ENCODE measurements at regions not wholly inside any gene's neighbourhood (a gene's known extent, or its start where the extent isn't known, plus 50 kb on each side); places are given as distances from the start of the nearest gene placed in this dataset.

GRCh38 chr4:36624030-36624429 lies 342.6 kb downstream of the DTHD1 start:
- H3K27ac ChIP-seq (ENCODE audit: low read depth in 1 of 3, low read length in 2 of 3) = no peak overlapping the region
- no peaks in the 10 kb centered on the region for H3K4me1 ChIP-seq (ENCODE audit: control insufficient read depth in 3 of 3, insufficient read depth in 2 of 3, low read depth in 1 of 3, low read length in 2 of 3)
- H3K27me3 ChIP-seq (ENCODE audit: control insufficient read depth in 3 of 3, insufficient read depth in 3 of 3, low read length in 3 of 3) = no peaks in the 10 kb centered on the region
- H3K4me3 ChIP-seq (ENCODE audit: low read depth in 1 of 3, low read length in 3 of 3) = no peak overlapping the region
- no peak for DNase-seq
- FAIRE-seq = no peak
- H3K9me3 ChIP-seq (ENCODE audit: control insufficient read depth in 2 of 2, insufficient read depth in 1 of 2, low read depth in 1 of 2, low read length in 1 of 2) = no peaks in the 10 kb centered on the region
- H3K36me3 ChIP-seq (ENCODE audit: control insufficient read depth in 3 of 3, insufficient read depth in 2 of 3, low read depth in 1 of 3, low read length in 3 of 3) = no peaks in the 10 kb centered on the region

- Histone ChIP-seq H3K4me1 (ENCODE audit: control insufficient read depth in 3 of 3, insufficient read depth in 2 of 3, low read depth in 1 of 3, low read length in 2 of 3) (no peaks in the 10 kb centered on the region), H3K27ac (ENCODE audit: low read depth in 1 of 3, low read length in 2 of 3) (no peak overlapping the region), H3K9me3 (ENCODE audit: control insufficient read depth in 2 of 2, insufficient read depth in 1 of 2, low read depth in 1 of 2, low read length in 1 of 2) (no peaks in the 10 kb centered on the region), H3K4me3 (ENCODE audit: low read depth in 1 of 3, low read length in 3 of 3) (no peak overlapping the region), H3K27me3 (ENCODE audit: control insufficient read depth in 3 of 3, insufficient read depth in 3 of 3, low read length in 3 of 3) (no peaks in the 10 kb centered on the region), H3K36me3 (ENCODE audit: control insufficient read depth in 3 of 3, insufficient read depth in 2 of 3, low read depth in 1 of 3, low read length in 3 of 3) (no peaks in the 10 kb centered on the region)
- no peak for DNase-seq
- WGBS, 3 donors = 35 to 47% (median 43%) methylated on average over 3 of the region's 3 CpGs
- FAIRE-seq = no peak
These were observed 356.9 kb downstream of the DTHD1 start for GRCh38 chr4:36638273-36638811.

- 70 to 87% (median 83%) methylated on average over 2 of the region's 2 CpGs for WGBS, 3 donors
- Histone ChIP-seq H3K27ac (ENCODE audit: low read depth in 1 of 3, low read length in 2 of 3) (no peak overlapping the region), H3K4me3 (ENCODE audit: low read depth in 1 of 3, low read length in 3 of 3) (no peak overlapping the region), H3K4me1 (ENCODE audit: control insufficient read depth in 3 of 3, insufficient read depth in 2 of 3, low read depth in 1 of 3, low read length in 2 of 3) (no peaks in the 10 kb centered on the region), H3K36me3 (ENCODE audit: control insufficient read depth in 3 of 3, insufficient read depth in 2 of 3, low read depth in 1 of 3, low read length in 3 of 3) (no peaks in the 10 kb centered on the region), H3K9me3 (ENCODE audit: control insufficient read depth in 2 of 2, insufficient read depth in 1 of 2, low read depth in 1 of 2, low read length in 1 of 2) (no peaks in the 10 kb centered on the region), H3K27me3 (ENCODE audit: control insufficient read depth in 3 of 3, insufficient read depth in 3 of 3, low read length in 3 of 3) (no peaks in the 10 kb centered on the region)
- no peak for DNase-seq
- no peak for FAIRE-seq
These were observed 359.5 kb downstream of the DTHD1 start for GRCh38 chr4:36640876-36641275.

GRCh38 chr4:36651253-36651652 lies 369.8 kb downstream of the DTHD1 start:
- FAIRE-seq (no peak), DNase-seq (no peak)
- H3K27ac ChIP-seq (ENCODE audit: low read depth in 1 of 3, low read length in 2 of 3) = no peak overlapping the region
- 60 to 76% (median 69%) methylated on average over 3 of the region's 3 CpGs for WGBS, 3 donors
- H3K4me3 ChIP-seq (ENCODE audit: low read depth in 1 of 3, low read length in 3 of 3) = no peak overlapping the region
- no peaks in the 10 kb centered on the region for H3K36me3 ChIP-seq (ENCODE audit: control insufficient read depth in 3 of 3, insufficient read depth in 2 of 3, low read depth in 1 of 3, low read length in 3 of 3)
- H3K4me1 ChIP-seq (ENCODE audit: control insufficient read depth in 3 of 3, insufficient read depth in 2 of 3, low read depth in 1 of 3, low read length in 2 of 3) = no peaks in the 10 kb centered on the region
- no peaks in the 10 kb centered on the region for H3K27me3 ChIP-seq (ENCODE audit: control insufficient read depth in 3 of 3, insufficient read depth in 3 of 3, low read length in 3 of 3)
- H3K9me3 ChIP-seq (ENCODE audit: control insufficient read depth in 2 of 2, insufficient read depth in 1 of 2, low read depth in 1 of 2, low read length in 1 of 2) = no peaks in the 10 kb centered on the region

GRCh38 chr4:36652857-36653256 lies 371.4 kb downstream of the DTHD1 start:
- Histone ChIP-seq H3K36me3 (ENCODE audit: control insufficient read depth in 3 of 3, insufficient read depth in 2 of 3, low read depth in 1 of 3, low read length in 3 of 3) (no peaks in the 10 kb centered on the region), H3K27me3 (ENCODE audit: control insufficient read depth in 3 of 3, insufficient read depth in 3 of 3, low read length in 3 of 3) (no peaks in the 10 kb centered on the region), H3K4me3 (ENCODE audit: low read depth in 1 of 3, low read length in 3 of 3) (no peak overlapping the region), H3K4me1 (ENCODE audit: control insufficient read depth in 3 of 3, insufficient read depth in 2 of 3, low read depth in 1 of 3, low read length in 2 of 3) (no peaks in the 10 kb centered on the region), H3K9me3 (ENCODE audit: control insufficient read depth in 2 of 2, insufficient read depth in 1 of 2, low read depth in 1 of 2, low read length in 1 of 2) (no peaks in the 10 kb centered on the region), H3K27ac (ENCODE audit: low read depth in 1 of 3, low read length in 2 of 3) (no peak overlapping the region)
- 89 to 98% (median 94%) methylated on average over 1 of the region's 1 CpG for WGBS, 3 donors
- FAIRE-seq (no peak), DNase-seq (no peak)

GRCh38 chr4:36665985-36666527 lies 384.6 kb downstream of the DTHD1 start:
- DNase-seq (no peak), FAIRE-seq (no peak)
- Histone ChIP-seq H3K27ac (ENCODE audit: low read depth in 1 of 3, low read length in 2 of 3) (no peak overlapping the region), H3K9me3 (ENCODE audit: control insufficient read depth in 2 of 2, insufficient read depth in 1 of 2, low read depth in 1 of 2, low read length in 1 of 2) (no peaks in the 10 kb centered on the region), H3K4me3 (ENCODE audit: low read depth in 1 of 3, low read length in 3 of 3) (no peak overlapping the region), H3K36me3 (ENCODE audit: control insufficient read depth in 3 of 3, insufficient read depth in 2 of 3, low read depth in 1 of 3, low read length in 3 of 3) (no peaks in the 10 kb centered on the region), H3K27me3 (ENCODE audit: control insufficient read depth in 3 of 3, insufficient read depth in 3 of 3, low read length in 3 of 3) (no peaks in the 10 kb centered on the region), H3K4me1 (ENCODE audit: control insufficient read depth in 3 of 3, insufficient read depth in 2 of 3, low read depth in 1 of 3, low read length in 2 of 3) (no peaks in the 10 kb centered on the region)
- 64 to 72% (median 69%) methylated on average over 3 of the region's 3 CpGs for WGBS, 3 donors

DNA sequence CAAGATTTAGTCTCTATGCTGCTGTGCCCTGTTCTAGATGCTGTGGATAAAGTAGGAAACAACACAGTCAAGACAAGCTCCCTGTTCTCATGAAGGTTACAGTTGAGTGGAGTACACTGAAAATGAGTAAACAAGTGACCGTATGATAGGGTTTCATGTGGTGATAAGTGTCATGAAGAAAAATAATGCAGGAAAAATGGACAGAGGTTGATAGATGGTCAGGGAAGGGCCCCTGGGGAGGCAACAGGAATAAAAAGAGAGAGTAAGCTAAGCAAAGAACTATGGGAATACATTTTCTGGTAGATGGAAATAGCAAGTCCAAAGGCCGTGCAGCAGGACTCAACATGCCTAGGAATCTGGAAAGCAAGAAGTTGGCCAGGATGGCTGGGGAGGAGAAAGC lies 394.0 kb downstream of the DTHD1 start:
- Histone ChIP-seq H3K9me3 (ENCODE audit: control insufficient read depth in 2 of 2, insufficient read depth in 1 of 2, low read depth in 1 of 2, low read length in 1 of 2) (no peaks in the 10 kb centered on the region), H3K4me3 (ENCODE audit: low read depth in 1 of 3, low read length in 3 of 3) (no peak overlapping the region), H3K27me3 (ENCODE audit: control insufficient read depth in 3 of 3, insufficient read depth in 3 of 3, low read length in 3 of 3) (no peaks in the 10 kb centered on the region), H3K27ac (ENCODE audit: low read depth in 1 of 3, low read length in 2 of 3) (no peak overlapping the region), H3K36me3 (ENCODE audit: control insufficient read depth in 3 of 3, insufficient read depth in 2 of 3, low read depth in 1 of 3, low read length in 3 of 3) (no peaks in the 10 kb centered on the region), H3K4me1 (ENCODE audit: control insufficient read depth in 3 of 3, insufficient read depth in 2 of 3, low read depth in 1 of 3, low read length in 2 of 3) (no peaks in the 10 kb centered on the region)
- DNase-seq (no peak), FAIRE-seq (no peak)
- 85 to 94% (median 90%) methylated on average over 2 of the region's 2 CpGs for WGBS, 3 donors

DNA sequence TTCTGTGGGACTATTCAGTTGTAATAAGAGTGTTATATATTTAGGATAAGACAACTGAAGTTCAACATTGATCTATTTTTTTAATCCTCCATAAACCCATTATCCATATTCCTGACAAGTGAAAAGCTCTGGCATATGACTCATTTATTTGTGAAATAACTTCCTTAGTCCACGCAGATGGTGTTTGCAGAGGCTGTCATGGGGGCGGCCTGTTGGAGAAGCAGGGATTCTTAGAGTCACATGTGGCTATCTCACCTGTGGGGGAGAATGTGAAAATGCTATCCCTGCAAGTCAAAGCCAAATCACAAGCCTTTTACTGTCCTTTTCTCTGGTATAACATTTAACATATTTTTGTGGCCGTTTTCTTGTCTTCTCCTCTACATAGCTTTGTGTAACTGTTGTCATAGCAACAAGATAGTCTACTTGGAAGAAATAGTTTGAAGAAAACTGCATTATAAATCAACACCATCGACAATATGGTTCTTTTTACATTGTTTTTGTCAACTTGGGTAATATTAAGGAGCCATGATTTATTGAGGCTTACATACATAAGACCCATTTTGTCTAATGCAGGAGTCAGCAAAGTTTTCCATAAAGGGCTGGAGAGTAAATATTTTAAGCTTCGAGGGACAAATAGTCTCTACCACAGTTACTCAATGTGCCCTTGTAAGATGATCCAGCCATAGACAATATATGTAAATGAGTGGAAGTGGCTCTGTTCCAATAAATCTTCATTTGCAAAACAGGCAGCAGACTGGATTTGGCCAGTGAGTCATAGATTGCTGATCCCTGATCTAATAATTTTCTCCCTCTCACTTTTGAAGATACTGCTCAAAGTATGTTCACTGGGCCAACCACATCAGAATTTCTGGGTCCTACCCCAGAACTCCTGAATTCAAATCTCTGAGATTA lies 395.0 kb downstream of the DTHD1 start:
- DNase-seq = peak in 1 of 2 donors; percentile 0
- 33 to 35% (median 34%) methylated on average over 5 of the region's 5 CpGs for WGBS, 3 donors
- FAIRE-seq = no peak

More for the DNA sequence above, 395.0 kb downstream of the DTHD1 start:
- H3K36me3 ChIP-seq (ENCODE audit: control insufficient read depth in 3 of 3, insufficient read depth in 2 of 3, low read depth in 1 of 3, low read length in 3 of 3) = no peaks in the 10 kb centered on the region
- no peak overlapping the region for H3K27ac ChIP-seq (ENCODE audit: low read depth in 1 of 3, low read length in 2 of 3)
- H3K9me3 ChIP-seq (ENCODE audit: control insufficient read depth in 2 of 2, insufficient read depth in 1 of 2, low read depth in 1 of 2, low read length in 1 of 2) = no peaks in the 10 kb centered on the region
- H3K4me3 ChIP-seq (ENCODE audit: low read depth in 1 of 3, low read length in 3 of 3) = no peak overlapping the region
- H3K27me3 ChIP-seq (ENCODE audit: control insufficient read depth in 3 of 3, insufficient read depth in 3 of 3, low read length in 3 of 3) = no peaks in the 10 kb centered on the region
- H3K4me1 ChIP-seq (ENCODE audit: control insufficient read depth in 3 of 3, insufficient read depth in 2 of 3, low read depth in 1 of 3, low read length in 2 of 3) = no peaks in the 10 kb centered on the region
